GM19099 (cell line): ENCODE measurements at regions not wholly inside any gene's neighbourhood (a gene's known extent, or its start where the extent isn't known, plus 50 kb on each side); places are given as distances from the start of the nearest gene placed in this dataset.

Source experiments
- POLR2A ChIP-seq: IDR thresholded peaks from 3 replicates; pipeline ENCODE4 v1.6.1; 2011; ENCODE audit warnings: low read depth; ENCODE audit not compliant: insufficient read length; ENCODE audit errors: extremely low read depth

DNA sequence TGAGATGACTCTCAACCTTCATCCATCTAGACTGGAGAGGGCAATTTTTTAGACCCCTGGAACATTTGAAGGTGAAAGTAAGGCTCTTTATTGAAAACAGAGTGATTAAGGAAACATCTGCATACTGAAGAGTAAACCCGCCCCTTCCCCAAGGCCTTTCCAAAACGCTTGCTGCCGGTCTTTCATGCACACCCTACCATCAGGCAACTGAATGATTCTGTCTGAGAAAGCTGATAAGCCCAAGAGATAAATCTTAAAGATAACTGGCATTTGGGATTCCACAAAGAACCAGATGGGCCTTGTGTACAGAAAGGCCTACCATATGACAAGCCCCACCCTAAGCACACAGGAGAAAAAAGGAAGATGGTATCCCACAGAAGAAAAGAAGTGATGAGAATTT, 54.4 kb upstream of the PIK3R1 start:
- no peak for TF ChIP-seq POLR2A

DNA sequence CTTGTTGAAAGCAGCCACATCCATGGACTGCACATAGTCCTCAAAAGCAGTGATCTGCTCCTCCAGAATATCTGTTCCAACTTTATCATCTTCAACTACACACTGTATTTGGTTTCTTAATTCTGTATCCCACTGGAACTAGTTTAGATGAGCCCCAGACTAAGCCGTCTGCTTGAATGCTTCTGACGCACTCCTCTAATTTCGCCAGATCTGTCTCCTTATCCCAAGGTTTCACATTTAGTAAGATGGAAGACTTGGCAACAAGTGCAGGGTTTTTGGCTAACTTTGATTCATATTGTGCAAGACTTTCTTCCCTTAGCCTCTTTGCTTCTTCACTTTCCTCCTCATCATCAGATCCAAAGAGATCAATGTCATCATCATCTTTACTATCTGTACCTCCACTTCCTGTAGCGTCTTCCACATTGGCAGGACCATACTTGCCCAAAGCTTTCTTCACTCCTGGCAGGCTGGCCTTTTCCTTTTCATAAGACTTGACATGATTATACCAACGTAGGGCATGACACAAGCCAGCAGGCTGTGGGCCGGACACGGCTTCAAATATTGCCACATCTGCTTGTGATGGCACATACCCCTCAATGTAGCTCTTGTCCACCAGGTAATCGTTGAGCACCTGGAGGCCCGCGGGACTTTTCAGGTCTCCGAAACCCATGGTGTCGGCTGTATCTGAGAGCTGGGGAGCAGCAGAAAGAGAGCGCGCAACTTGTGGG, 56.2 kb upstream of the PIK3R1 start:
- no peak for TF ChIP-seq POLR2A

DNA sequence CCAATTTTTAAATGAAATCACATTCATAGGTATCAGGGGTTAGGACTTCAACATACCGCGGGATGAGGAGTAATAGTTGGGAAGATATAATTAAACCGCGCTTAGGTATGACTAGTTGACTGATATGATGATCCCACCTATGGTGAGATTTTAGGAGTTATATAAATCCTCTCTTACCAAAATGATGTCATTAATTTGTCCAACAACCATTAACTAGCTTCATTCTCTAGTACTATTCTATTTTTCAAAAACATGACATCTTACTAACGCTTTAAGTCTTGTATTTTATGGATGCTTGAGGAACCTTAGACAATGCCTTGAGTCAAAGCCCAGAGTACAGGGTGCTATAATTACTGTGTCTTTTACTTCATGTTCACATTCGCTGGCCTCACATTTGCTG, 59.6 kb upstream of the PIK3R1 start:
- no peak for TF ChIP-seq POLR2A

DNA sequence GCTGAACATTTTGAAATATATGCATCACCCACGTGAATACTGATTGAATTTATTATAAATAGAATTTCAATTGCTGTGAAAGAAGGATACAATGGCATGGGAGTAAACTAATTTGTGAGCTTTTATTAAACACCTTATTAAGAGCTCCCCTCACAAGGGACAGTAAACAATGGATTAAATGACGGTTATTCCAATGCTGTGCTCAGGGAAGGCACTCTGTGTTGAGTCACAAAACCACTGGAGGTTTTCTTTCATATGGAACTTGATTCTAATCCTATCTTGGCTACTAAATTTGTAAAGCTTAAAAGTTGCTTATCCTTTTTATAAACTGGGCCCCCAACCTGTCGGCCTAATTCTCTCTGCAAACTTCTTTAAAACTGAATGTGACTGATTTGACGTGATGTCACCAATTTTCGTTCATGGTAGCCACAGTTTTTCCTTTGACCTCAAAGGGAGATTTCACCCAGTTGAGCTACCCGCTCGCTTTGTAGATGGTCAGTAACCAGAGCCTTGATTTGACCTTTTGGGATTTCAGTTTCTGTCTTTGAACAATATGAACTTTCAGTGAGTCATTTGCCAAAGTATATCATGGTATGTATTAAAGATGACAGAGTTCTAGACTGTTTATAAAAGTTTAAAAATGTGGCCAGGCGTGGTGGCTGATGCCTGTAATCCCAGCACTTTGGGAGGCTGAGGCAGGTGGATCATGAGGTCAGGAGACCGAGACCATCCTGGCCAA, 61.3 kb upstream of the PIK3R1 start:
- TF ChIP-seq POLR2A = no peak

DNA sequence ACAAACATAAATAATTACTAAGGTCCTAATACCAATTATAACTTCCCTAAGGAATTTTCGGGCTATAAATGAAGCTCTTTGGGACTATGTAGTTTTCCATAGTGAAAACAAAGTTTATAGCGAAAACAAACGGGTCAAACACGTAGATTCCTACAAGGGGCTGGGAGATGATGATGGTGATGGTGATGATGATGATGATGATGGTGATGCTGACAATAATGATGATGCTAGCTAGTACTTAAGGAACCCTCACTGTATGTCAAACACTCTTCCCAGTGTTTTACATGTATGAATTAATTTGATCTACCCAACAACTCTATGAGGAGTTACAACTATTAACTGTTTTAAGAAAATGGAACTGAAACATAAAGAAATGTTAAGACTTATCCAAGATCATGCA, 63.7 kb upstream of the PIK3R1 start:
- no peak for TF ChIP-seq POLR2A

DNA sequence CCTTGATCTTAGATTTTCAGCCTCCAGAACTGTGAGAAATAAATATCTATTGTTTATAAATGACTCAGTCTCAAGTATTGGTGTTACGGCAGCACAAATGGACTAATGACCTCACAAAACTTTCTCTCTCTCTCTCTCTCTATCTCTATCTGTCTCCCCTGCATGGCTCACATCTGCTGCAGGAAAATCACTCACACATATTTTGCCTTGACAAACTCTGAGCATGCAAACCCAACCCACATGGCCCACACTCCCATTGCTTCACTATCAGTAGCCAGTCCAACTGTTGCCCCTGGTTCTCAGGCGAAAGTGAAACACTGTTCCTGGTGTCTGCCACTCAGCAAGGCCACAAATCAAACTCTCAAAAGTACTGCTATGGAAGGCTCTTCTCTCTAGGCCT, 66.4 kb upstream of the PIK3R1 start:
- no peak for TF ChIP-seq POLR2A

DNA sequence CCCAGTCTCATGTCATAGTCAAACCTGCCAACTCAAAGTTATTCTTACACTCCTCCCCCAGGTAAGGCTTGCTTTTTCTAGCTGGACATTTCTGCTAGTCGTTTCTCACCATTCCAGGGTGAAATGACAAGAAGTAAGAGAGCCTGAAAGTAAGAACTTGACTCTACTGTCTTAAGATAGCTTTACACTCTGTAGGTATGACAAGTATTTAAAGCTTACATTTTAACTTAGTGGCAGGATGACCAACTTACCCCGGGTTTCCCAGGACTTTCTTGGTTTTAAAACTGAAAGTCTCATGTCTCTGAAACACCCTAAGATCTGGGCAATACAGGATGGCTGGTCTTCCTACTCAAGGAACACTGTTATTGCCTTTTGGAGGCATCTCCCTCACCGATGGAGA, 67.5 kb upstream of the PIK3R1 start:
- TF ChIP-seq POLR2A = peak; percentile 31

DNA sequence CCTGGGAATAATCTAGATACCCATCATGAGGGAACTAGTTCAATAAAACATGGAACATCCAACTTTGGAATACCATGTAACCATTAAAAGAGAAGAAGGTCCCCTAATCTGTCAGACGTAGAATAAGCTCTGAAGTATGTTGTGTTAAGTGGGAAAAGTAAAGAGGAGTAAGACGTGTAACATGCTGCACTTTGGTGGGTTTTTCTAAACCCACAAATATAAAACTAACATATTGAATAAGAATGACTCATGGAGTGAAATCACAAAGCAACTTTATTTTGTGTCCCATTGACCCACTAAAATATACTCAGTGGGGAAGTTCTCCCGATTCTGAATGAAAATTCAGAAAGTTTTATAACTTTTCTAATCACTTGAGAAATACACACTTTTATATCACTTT, 67.9 kb upstream of the PIK3R1 start:
- TF ChIP-seq POLR2A = no peak

DNA sequence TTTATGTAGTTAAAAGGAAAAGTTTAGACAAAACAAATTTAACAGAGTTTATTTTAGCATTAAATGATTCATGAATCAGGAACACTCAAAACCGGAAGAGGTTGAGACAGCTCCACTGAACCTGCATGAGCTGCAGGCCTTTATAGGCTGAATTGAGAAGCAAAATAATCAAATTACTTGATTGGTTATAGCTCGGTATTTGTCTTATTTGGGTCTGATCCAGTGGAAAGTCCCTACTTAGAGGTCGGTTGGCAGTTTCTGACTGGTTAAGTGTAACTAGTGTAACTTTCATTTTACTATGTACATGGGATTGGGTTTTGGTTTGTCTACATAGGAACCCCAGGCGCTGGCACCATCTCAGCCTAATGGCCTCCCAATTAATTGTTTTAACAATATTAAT, 74.1 kb upstream of the PIK3R1 start:
- no peak for TF ChIP-seq POLR2A

DNA sequence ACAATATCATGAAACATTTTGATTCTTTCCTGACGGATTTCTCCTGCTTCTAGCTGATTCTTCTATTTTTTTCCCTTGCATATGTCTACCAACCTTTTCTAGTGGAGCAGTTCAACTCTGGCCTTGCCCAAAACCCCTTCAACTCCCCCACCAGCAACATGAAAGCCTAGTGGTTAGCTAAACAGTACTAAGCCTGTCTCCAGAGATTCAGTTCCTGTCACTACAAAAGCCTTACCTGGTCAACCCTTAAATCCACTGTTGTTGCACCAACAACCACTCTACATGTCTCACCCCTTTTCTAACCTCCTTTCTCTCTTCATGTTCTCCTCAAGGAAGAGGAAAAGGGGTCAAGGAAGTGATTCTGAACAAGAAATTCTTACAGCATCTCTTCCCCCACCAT, 74.8 kb upstream of the PIK3R1 start:
- no peak for TF ChIP-seq POLR2A

DNA sequence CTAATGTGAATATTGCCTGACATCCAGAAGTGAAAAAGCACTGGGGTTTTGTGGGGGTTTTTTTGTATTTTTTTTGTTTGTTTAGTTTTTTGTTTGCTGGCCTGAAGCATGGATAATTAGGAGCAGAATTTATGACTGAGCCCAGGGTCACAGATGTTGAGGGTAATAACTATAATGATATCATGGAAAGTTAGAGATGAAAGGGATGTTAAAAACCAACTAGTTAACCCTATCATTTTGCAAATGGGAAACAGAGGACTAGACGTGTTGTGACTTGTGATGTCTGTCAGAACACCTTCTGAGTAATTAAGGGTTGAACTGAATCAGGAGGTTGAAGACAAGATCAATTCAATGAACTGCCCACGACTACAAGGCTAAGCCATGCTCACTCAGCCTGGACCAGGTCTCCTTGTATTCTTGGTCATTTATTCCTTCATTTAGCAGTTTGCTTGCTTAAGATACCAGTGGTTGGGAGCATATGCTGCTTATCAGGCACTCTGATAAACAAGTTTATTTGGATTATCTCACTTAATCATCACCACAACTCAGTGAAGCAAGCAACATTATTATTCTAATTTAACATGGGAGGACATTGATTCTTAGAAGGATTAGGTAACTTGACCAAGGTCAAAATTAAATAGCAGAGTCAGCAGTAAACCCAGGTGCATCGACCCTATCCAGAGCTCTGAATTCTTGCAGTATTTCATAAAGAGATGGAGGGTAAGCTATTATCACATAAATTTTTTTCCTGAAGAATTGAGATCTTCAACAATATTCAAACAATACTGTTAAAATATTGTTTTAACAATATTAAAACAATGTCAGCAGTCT, 75.7 kb upstream of the PIK3R1 start:
- no peak for TF ChIP-seq POLR2A

DNA sequence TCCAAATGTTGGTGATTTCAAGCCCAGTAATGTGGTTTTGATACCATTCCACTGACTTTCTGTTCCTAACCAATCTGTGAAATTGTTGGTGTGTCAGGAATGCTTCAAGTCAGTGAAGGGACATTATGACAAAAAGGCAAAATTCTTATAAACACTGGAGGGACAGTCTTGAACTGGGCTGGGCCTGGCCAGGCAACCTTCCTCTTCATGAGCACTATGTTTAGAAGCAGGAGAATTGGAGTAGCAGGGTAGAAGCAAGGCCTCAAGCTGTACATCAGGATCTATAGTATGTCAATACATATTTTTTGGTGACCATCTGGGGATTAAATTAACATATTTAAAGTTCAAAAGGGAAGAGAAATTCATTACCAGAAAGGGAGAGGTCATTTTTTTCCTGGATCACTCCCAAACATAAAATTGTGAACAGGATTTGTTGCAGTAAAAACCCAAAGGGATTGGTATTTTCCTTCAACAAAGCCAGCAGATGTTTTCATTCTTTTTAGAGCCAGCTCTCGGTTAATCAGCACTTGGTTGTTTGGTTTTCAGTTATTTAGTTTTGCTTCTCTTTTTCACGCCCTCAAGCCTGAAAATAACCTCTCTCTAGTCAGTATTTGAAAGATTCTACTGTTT, 77.9 kb upstream of the PIK3R1 start:
- TF ChIP-seq POLR2A = no peak

DNA sequence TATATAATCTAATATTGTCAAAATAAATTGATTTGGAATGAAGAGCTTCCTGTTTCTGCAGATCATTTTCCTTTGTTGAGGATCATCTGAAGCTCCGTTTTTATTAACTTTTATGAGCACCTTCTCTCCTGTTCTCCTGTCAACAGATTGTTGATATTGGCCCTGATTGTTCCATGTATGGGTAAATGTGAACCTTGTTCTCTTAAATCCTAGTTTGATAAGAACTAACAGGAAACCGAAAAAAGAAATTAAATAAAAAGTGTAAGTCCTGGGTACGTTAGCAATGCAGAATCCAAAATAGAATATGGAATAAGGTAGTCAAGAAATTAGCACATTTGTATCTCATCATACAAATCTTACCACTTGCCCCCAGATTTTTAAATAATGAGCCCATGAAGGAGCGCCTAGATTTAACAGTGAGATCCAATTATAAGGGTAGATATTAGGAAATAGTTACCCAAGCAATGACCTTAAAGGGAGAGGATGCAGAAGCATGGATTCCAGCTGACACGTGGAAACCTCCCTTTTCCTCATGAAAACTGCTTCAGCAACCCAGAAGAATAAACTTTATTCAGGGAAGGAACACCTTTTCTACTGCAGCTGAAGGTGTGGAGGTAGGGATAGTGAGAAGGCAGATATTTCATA, 80.8 kb upstream of the PIK3R1 start:
- TF ChIP-seq POLR2A = no peak

DNA sequence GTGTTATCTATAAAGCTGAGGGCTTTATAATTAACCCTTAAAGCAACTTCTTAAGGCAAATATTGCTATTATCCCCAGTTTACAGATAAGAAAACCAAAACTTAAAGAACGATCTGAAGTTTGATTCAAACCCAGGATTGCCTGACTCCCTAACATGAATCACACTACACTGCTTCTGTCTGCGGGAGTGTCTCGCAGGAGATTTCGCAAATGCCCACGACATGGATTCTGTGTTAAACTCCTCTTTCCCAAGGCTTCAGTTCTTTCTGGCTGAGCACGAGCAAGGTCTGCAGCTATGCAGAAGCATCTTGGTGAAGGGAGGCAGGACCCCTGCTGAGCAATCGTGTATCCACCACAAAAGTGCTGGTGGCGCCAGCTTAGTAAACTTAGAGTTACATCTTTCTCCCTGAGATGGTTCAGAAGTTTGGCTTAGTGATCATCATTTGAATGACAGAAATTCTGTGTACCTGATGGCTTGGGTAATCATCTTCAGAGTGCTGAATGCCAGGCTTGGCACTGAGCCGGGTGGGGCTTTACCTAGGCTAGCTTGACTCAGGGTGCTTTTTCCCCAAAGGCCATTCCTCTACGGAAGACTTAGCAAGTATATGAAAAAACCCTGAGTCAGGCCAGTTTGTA, 81.4 kb upstream of the PIK3R1 start:
- TF ChIP-seq POLR2A = no peak

DNA sequence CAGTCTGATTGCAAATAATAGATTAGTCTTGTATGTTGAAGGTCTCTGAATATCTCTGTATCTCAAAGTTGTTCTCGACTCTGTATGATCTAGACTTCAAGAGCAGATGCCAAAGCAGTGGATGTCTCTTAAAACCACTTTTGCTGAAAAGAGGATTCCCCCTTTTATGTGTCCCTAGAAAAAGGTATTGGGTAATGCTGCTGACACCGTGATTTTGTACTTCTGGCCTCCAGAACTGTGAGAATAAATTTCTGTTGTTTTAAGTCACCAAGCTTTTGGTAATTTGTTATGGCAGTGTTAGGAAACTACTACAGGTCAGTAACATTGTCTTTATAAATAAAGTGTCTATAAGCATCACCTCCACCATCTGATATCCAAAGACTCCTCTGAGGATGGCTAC, 85.3 kb upstream of the PIK3R1 start:
- no peak for TF ChIP-seq POLR2A

DNA sequence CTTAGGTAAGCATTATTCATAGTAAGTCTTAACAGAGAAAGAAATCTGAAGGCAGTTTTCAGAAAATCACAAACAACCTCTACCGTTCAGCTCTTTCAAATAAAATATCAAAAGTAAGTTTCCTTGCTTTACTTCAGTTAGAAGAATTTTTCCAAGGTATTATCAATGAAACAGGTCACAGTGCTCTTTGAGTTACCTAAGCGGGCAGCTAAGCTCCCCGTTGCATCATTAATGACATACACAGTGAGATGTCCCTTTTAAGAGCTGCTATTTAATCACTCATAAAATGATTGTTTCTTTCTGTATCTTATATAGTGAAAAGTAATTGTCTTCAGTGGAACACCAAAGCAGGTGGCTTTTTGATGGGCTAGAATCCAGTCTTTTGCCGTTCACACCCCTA, 86.2 kb upstream of the PIK3R1 start:
- TF ChIP-seq POLR2A = no peak
